SK-N-SH treated with all-trans-retinoic acid at 6 μM for 48 hours (cell line): ENCODE measurements at regions not wholly inside any gene's neighbourhood (a gene's known extent, or its start where the extent isn't known, plus 50 kb on each side); places are given as distances from the start of the nearest gene placed in this dataset.

ENCODE experiments used
- ARNTL ChIP-seq: fragments of 450-650 bp; formaldehyde crosslinking; IDR thresholded peaks from 2 replicates; pipeline ENCODE4 v1.5.0; 2020; ENCODE audit warnings: low read depth, mild to moderate bottlenecking, moderate library complexity, borderline replicate concordance
- BACH2 ChIP-seq: fragments of 250-450 bp; sonication (Bioruptor Pico); IDR thresholded peaks from 2 replicates; pipeline ENCODE4 v1.9.0; 2021; ENCODE audit warnings: mild to moderate bottlenecking, borderline replicate concordance
- CSDC2 ChIP-seq: fragments of 250-450 bp; sonication (Bioruptor Pico); IDR thresholded peaks from 2 replicates; pipeline ENCODE4 v1.5.0; 2020; ENCODE audit warnings: mild to moderate bottlenecking, moderate library complexity
- ESRRG ChIP-seq: fragments of 250-450 bp; sonication (Bioruptor Pico); IDR thresholded peaks from 2 replicates; pipeline ENCODE4 v1.6.1; 2021; ENCODE audit warnings: mild to moderate bottlenecking
- ISL1 ChIP-seq: fragments of 250-450 bp; sonication (Bioruptor Pico); IDR thresholded peaks from 2 replicates; pipeline ENCODE4 v2.1.2; 2022; ENCODE audit warnings: mild to moderate bottlenecking, moderate library complexity
- RARB ChIP-seq: fragments of 250-450 bp; sonication (Bioruptor Pico); IDR thresholded peaks from 2 replicates; pipeline ENCODE4 v1.8.0; 2021; ENCODE audit warnings: mild to moderate bottlenecking, moderate library complexity
- TCF4 ChIP-seq: fragments of 250-450 bp; sonication (Bioruptor Pico); IDR thresholded peaks from 2 replicates; pipeline ENCODE4 v1.8.0; 2021; ENCODE audit warnings: mild to moderate bottlenecking, moderate library complexity, borderline replicate concordance
- ZFP3 ChIP-seq: fragments of 250-450 bp; sonication (Bioruptor Pico); IDR thresholded peaks from 2 replicates; pipeline ENCODE4 v1.5.0; 2020; ENCODE audit warnings: mild to moderate bottlenecking, moderate library complexity
- ZNF70 ChIP-seq: fragments of 450-650 bp; formaldehyde crosslinking; IDR thresholded peaks from 2 replicates; pipeline ENCODE4 v1.5.0; 2020; ENCODE audit warnings: mild to moderate bottlenecking, moderate library complexity
- TF ChIP-seq, protein P1 (sequence below): fragments of 250-450 bp; sonication (Bioruptor Pico); IDR thresholded peaks from 2 replicates; pipeline ENCODE4 v1.8.0; 2021; ENCODE audit warnings: low read depth, mild to moderate bottlenecking, moderate library complexity, borderline replicate concordance
- TF ChIP-seq, protein P2 (sequence below): fragments of 250-450 bp; sonication (Bioruptor Pico); IDR thresholded peaks from 2 replicates; pipeline ENCODE4 v1.5.1; 2020; ENCODE audit warnings: low read depth, mild to moderate bottlenecking, moderate library complexity
- TF ChIP-seq, protein P3 (sequence below): fragments of 250-450 bp; sonication (Bioruptor Pico); IDR thresholded peaks from 2 replicates; pipeline ENCODE4 v1.8.0; 2020; ENCODE audit warnings: mild to moderate bottlenecking, moderate library complexity, borderline replicate concordance

DNA sequence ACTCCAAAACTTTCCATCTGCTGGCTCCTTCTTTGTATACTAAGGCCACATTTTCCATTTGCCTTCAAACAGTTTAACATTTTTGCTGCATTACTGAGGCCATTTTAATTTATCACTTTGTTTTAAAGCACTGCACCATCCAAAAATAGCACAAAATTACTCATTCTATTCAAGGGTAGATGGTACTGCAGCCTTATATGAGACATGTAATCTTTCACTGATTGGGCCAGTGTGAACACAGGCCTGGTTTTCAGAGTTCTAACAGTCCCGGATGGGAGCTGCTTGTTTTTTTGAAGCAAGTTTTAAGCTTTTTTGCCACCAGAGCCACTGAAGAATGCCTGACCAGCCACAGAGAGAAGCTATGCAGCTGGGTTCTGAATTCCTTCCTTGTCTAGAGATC is 172.3 kb upstream of the TSC22D2 start:
- TF ChIP-seq CSDC2: no peak
- no peak for TF ChIP-seq ZNF70 (CRISPR knock-in tag)
- TF ChIP-seq BACH2 (CRISPR knock-in tag): no peak
- TF ChIP-seq ZFP3 (CRISPR knock-in tag): 0 out of 2 replicates have a peak, but pooled peaks have one; percentile 63
- TF ChIP-seq, protein P1, sequence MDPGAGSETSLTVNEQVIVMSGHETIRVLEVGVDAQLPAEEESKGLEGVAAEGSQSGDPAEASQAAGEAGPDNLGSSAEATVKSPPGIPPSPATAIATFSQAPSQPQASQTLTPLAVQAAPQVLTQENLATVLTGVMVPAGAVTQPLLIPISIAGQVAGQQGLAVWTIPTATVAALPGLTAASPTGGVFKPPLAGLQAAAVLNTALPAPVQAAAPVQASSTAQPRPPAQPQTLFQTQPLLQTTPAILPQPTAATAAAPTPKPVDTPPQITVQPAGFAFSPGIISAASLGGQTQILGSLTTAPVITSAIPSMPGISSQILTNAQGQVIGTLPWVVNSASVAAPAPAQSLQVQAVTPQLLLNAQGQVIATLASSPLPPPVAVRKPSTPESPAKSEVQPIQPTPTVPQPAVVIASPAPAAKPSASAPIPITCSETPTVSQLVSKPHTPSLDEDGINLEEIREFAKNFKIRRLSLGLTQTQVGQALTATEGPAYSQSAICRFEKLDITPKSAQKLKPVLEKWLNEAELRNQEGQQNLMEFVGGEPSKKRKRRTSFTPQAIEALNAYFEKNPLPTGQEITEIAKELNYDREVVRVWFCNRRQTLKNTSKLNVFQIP (CRISPR knock-in tag): no peak
- TF ChIP-seq, protein P2, sequence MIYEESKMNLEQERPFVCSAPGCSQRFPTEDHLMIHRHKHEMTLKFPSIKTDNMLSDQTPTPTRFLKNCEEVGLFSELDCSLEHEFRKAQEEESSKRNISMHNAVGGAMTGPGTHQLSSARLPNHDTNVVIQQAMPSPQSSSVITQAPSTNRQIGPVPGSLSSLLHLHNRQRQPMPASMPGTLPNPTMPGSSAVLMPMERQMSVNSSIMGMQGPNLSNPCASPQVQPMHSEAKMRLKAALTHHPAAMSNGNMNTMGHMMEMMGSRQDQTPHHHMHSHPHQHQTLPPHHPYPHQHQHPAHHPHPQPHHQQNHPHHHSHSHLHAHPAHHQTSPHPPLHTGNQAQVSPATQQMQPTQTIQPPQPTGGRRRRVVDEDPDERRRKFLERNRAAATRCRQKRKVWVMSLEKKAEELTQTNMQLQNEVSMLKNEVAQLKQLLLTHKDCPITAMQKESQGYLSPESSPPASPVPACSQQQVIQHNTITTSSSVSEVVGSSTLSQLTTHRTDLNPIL (CRISPR knock-in tag): no peak
- no peak for TF ChIP-seq ARNTL (CRISPR knock-in tag)
- no peak for TF ChIP-seq TCF4 (CRISPR knock-in tag)
- TF ChIP-seq RARB (CRISPR knock-in tag): no peak
- TF ChIP-seq ISL1 (CRISPR knock-in tag): peak; percentile 83
- TF ChIP-seq ESRRG (CRISPR knock-in tag): no peak
- TF ChIP-seq, protein P3, sequence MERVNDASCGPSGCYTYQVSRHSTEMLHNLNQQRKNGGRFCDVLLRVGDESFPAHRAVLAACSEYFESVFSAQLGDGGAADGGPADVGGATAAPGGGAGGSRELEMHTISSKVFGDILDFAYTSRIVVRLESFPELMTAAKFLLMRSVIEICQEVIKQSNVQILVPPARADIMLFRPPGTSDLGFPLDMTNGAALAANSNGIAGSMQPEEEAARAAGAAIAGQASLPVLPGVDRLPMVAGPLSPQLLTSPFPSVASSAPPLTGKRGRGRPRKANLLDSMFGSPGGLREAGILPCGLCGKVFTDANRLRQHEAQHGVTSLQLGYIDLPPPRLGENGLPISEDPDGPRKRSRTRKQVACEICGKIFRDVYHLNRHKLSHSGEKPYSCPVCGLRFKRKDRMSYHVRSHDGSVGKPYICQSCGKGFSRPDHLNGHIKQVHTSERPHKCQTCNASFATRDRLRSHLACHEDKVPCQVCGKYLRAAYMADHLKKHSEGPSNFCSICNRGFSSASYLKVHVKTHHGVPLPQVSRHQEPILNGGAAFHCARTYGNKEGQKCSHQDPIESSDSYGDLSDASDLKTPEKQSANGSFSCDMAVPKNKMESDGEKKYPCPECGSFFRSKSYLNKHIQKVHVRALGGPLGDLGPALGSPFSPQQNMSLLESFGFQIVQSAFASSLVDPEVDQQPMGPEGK (CRISPR knock-in tag): no peak
